ENCODE measurements at regions not wholly inside any gene's neighbourhood (a gene's known extent, or its start where the extent isn't known, plus 50 kb on each side); places are given as distances from the start of the nearest gene placed in this dataset.

- no peak overlapping the region for H3K27ac Mint-ChIP-seq
- H3K4me2 ChIP-seq: no peak overlapping the region
- no peaks in the 10 kb centered on the region for H3K9me3 ChIP-seq (ENCODE audit: low read depth)
- H3K36me3 ChIP-seq: no peaks in the 10 kb centered on the region
- no peak overlapping the region for H3K9ac ChIP-seq
- H3K4me3 Mint-ChIP-seq: no peak overlapping the region
- no peaks in the 10 kb centered on the region for H3K27me3 ChIP-seq
- H3K4me1 Mint-ChIP-seq: peaks cover 47% of the 10 kb centered on the region
- DNase-seq (ENCODE audit: low spot score): no peak
- H3F3A ChIP-seq (ENCODE audit: low read depth): no peaks in the 10 kb centered on the region
- no peak overlapping the region for H3K27ac ChIP-seq
- no peak overlapping the region for H3K4me3 ChIP-seq
- no peaks in the 10 kb centered on the region for H3K36me3 Mint-ChIP-seq
- peaks cover 6% of the 10 kb centered on the region for H3K27me3 Mint-ChIP-seq (ENCODE audit: insufficient read depth, low read depth)
- H3K79me2 ChIP-seq (ENCODE audit: low read depth): no peaks in the 10 kb centered on the region
- no peak for TF ChIP-seq EZH2phosphoT487 (IDR thresholded peaks at IDR 0.05)
- no peak for TF ChIP-seq CTCF (IDR thresholded peaks at IDR 0.05)
- no peak for TF ChIP-seq EZH2 (IDR thresholded peaks at IDR 0.05)
- peaks cover 3% of the 10 kb centered on the region for H3K4me1 ChIP-seq
- no peaks in the 10 kb centered on the region for H4K20me1 ChIP-seq (ENCODE audit: low read depth)
- H3K9me3 Mint-ChIP-seq: no peaks in the 10 kb centered on the region
- H2AFZ ChIP-seq (replicated peaks): no peak overlapping the region
Observed at GRCh38 chr13:53326716-53327115, 298.1 kb downstream of the OLFM4 start.

- TF ChIP-seq EZH2 (IDR thresholded peaks at IDR 0.05) (no peak), CTCF (IDR thresholded peaks at IDR 0.05) (no peak), EZH2phosphoT487 (IDR thresholded peaks at IDR 0.05) (no peak)
- Histone ChIP-seq H3K9ac (no peak overlapping the region), H3K4me2 (no peak overlapping the region), H3K27ac (no peak overlapping the region), H3K4me3 (no peak overlapping the region), H3K9me3 (ENCODE audit: low read depth) (no peaks in the 10 kb centered on the region), H3K36me3 (no peaks in the 10 kb centered on the region), H4K20me1 (ENCODE audit: low read depth) (no peaks in the 10 kb centered on the region), H3K27me3 (no peaks in the 10 kb centered on the region), H3K79me2 (ENCODE audit: low read depth) (no peaks in the 10 kb centered on the region), H3K4me1 (peaks cover 3% of the 10 kb centered on the region), H3F3A (ENCODE audit: low read depth) (no peaks in the 10 kb centered on the region), H2AFZ (replicated peaks) (no peak overlapping the region)
- Mint-ChIP-seq H3K4me1 (peaks cover 41% of the 10 kb centered on the region), H3K9me3 (no peaks in the 10 kb centered on the region), H3K4me3 (no peak overlapping the region), H3K27me3 (ENCODE audit: insufficient read depth, low read depth) (peaks cover 6% of the 10 kb centered on the region), H3K36me3 (no peaks in the 10 kb centered on the region), H3K27ac (no peak overlapping the region)
- no peak for DNase-seq (ENCODE audit: low spot score)
Observed at GRCh38 chr13:53327680-53328315, 299.2 kb downstream of the OLFM4 start.

- Histone ChIP-seq H3K9ac (no peak overlapping the region), H3K9me3 (ENCODE audit: low read depth) (no peaks in the 10 kb centered on the region), H3K27me3 (no peaks in the 10 kb centered on the region), H3K4me1 (no peaks in the 10 kb centered on the region), H3K4me3 (no peak overlapping the region), H3F3A (ENCODE audit: low read depth) (peaks cover 4% of the 10 kb centered on the region), H2AFZ (replicated peaks) (no peak overlapping the region), H3K4me2 (no peak overlapping the region), H3K36me3 (no peaks in the 10 kb centered on the region), H3K27ac (no peak overlapping the region), H3K79me2 (ENCODE audit: low read depth) (no peaks in the 10 kb centered on the region), H4K20me1 (ENCODE audit: low read depth) (no peaks in the 10 kb centered on the region)
- Mint-ChIP-seq H3K9me3 (no peaks in the 10 kb centered on the region), H3K27me3 (ENCODE audit: insufficient read depth, low read depth) (no peaks in the 10 kb centered on the region), H3K27ac (no peak overlapping the region), H3K36me3 (no peaks in the 10 kb centered on the region), H3K4me3 (no peak overlapping the region), H3K4me1 (peaks cover 15% of the 10 kb centered on the region)
- DNase-seq (ENCODE audit: low spot score): no peak
- TF ChIP-seq CTCF (IDR thresholded peaks at IDR 0.05) (no peak), EZH2 (IDR thresholded peaks at IDR 0.05) (no peak), EZH2phosphoT487 (IDR thresholded peaks at IDR 0.05) (no peak)
Observed at GRCh38 chr13:53336441-53337160, 308.0 kb downstream of the OLFM4 start.
